ENCODE measurements at regions not wholly inside any gene's neighbourhood (a gene's known extent, or its start where the extent isn't known, plus 50 kb on each side); places are given as distances from the start of the nearest gene placed in this dataset.

GRCh38 chr4:4689694-4690440 is 148.0 kb upstream of the STX18 start:
- Histone ChIP-seq H3K27me3 (no peaks in the 10 kb centered on the region), H3K4me3 (no peak overlapping the region), H3K36me3 (no peaks in the 10 kb centered on the region), H3K27ac (no peak overlapping the region), H3K4me1 (no peaks in the 10 kb centered on the region), H3K9me3 (peaks cover 0 to 5% of the 10 kb centered on the region in 2 donors)
- no peak for DNase-seq (ENCODE audit: low spot score in 2 of 2)
- intact Hi-C loops (cut with DNase I; ENCODE audit: low total_unique reads) = loop anchor here (1.0 kb wide), 1 partner anchor 17 kb away; no protein-coding TSS in a partner anchor
- TF ChIP-seq POLR2A (IDR thresholded peaks at IDR 0.05) = no peak
- TF ChIP-seq POLR2AphosphoS5 (IDR thresholded peaks at IDR 0.05) = no peak
- TF ChIP-seq CTCF (IDR thresholded peaks at IDR 0.05) = no peak

GRCh38 chr4:4687935-4688727 is 146.3 kb upstream of the STX18 start:
- Histone ChIP-seq H3K27ac (no peak overlapping the region), H3K36me3 (no peaks in the 10 kb centered on the region), H3K27me3 (no peaks in the 10 kb centered on the region), H3K9me3 (peaks cover 0 to 5% of the 10 kb centered on the region in 2 donors), H3K4me3 (no peak overlapping the region), H3K4me1 (no peaks in the 10 kb centered on the region)
- intact Hi-C loops (cut with DNase I; ENCODE audit: low total_unique reads) = no loop called here
- TF ChIP-seq POLR2A (IDR thresholded peaks at IDR 0.05) (no peak), POLR2AphosphoS5 (IDR thresholded peaks at IDR 0.05) (no peak), CTCF (IDR thresholded peaks at IDR 0.05) (no peak)
- no peak for DNase-seq (ENCODE audit: low spot score in 2 of 2)

GRCh38 chr4:4687100-4687499 is 145.3 kb upstream of the STX18 start:
- Histone ChIP-seq H3K4me3 (no peak overlapping the region), H3K36me3 (no peaks in the 10 kb centered on the region), H3K9me3 (peaks cover 0 to 5% of the 10 kb centered on the region in 2 donors), H3K27me3 (no peaks in the 10 kb centered on the region), H3K27ac (no peak overlapping the region), H3K4me1 (no peaks in the 10 kb centered on the region)
- DNase-seq (ENCODE audit: low spot score in 2 of 2) = no peak
- no peak for TF ChIP-seq POLR2AphosphoS5 (IDR thresholded peaks at IDR 0.05)
- no peak for TF ChIP-seq POLR2A (IDR thresholded peaks at IDR 0.05)
- TF ChIP-seq CTCF (IDR thresholded peaks at IDR 0.05) = no peak
- intact Hi-C loops (cut with DNase I; ENCODE audit: low total_unique reads) = no loop called here

GRCh38 chr4:4685810-4686795 is 144.3 kb upstream of the STX18 start:
- no peak for DNase-seq (ENCODE audit: low spot score in 2 of 2)
- intact Hi-C loops (cut with DNase I; ENCODE audit: low total_unique reads) = no loop called here
- Histone ChIP-seq H3K4me1 (no peaks in the 10 kb centered on the region), H3K4me3 (no peak overlapping the region), H3K27ac (no peak overlapping the region), H3K27me3 (no peaks in the 10 kb centered on the region), H3K36me3 (no peaks in the 10 kb centered on the region), H3K9me3 (peaks cover 0 to 5% of the 10 kb centered on the region in 2 donors)
- no peak for TF ChIP-seq CTCF (IDR thresholded peaks at IDR 0.05)
- TF ChIP-seq POLR2AphosphoS5 (IDR thresholded peaks at IDR 0.05) = no peak
- TF ChIP-seq POLR2A (IDR thresholded peaks at IDR 0.05) = no peak
